Smooth muscle cell (in vitro differentiated cells): ENCODE measurements at regions not wholly inside any gene's neighbourhood (a gene's known extent, or its start where the extent isn't known, plus 50 kb on each side); places are given as distances from the start of the nearest gene placed in this dataset.

Experiments
- DNase-seq: peaks from one replicate; lab custom pipeline; 2025; ENCODE audit not compliant: unreplicated experiment; lab: John Stamatoyannopoulos, UW
- H2AFZ ChIP-seq: fragments of 200-600 bp; sonication (generic); 2 replicates; pipeline ENCODE4 v1.6.0; 2016; ENCODE audit warnings: antibody characterized with exemption, low read depth, mild to moderate bottlenecking
- H3F3A ChIP-seq: fragments of 200-600 bp; sonication (generic); 2 replicates; pipeline ENCODE4 v1.6.0; 2017; ENCODE audit warnings: antibody characterized with exemption, low read depth
- H3K27ac ChIP-seq: fragments of 200-600 bp; sonication (generic); 2 replicates; pipeline ENCODE4 v1.5.1; 2016; ENCODE audit warnings: low read depth, mild to moderate bottlenecking
- H3K27me3 ChIP-seq: fragments of 200-600 bp; sonication (generic); 2 replicates; pipeline ENCODE4 v1.6.1; 2016; ENCODE audit warnings: low read depth, mild to moderate bottlenecking
- H3K36me3 ChIP-seq: fragments of 200-600 bp; sonication (generic); 2 replicates; pipeline ENCODE4 v1.5.1; 2016; ENCODE audit warnings: low read depth
- H3K4me1 ChIP-seq: fragments of 200-600 bp; sonication (generic); 2 replicates; pipeline ENCODE4 v1.5.1; 2016; ENCODE audit warnings: low read depth
- H3K4me2 ChIP-seq: fragments of 200-600 bp; sonication (generic); 2 replicates; pipeline ENCODE4 v1.6.0; 2016; ENCODE audit warnings: mild to moderate bottlenecking
- H3K4me3 ChIP-seq: fragments of 200-600 bp; sonication (generic); 2 replicates; pipeline ENCODE4 v1.5.1; 2016; ENCODE audit warnings: mild to moderate bottlenecking
- H3K79me2 ChIP-seq: fragments of 200-600 bp; sonication (generic); 2 replicates; pipeline ENCODE4 v1.6.0; 2016; ENCODE audit warnings: low read depth, mild to moderate bottlenecking
- H3K9ac ChIP-seq: fragments of 200-600 bp; sonication (generic); 2 replicates; pipeline ENCODE4 v1.6.0; 2016; ENCODE audit warnings: low read depth
- H3K9me3 ChIP-seq: fragments of 200-600 bp; sonication (generic); replicated peaks from 2 replicates; pipeline ENCODE4 v1.5.1; 2016; ENCODE audit warnings: low read depth
- H4K20me1 ChIP-seq: fragments of 200-600 bp; sonication (generic); 2 replicates; pipeline ENCODE4 v1.6.0; 2016; ENCODE audit warnings: low read depth
- CTCF ChIP-seq: fragments of 200-600 bp; sonication (generic); IDR thresholded peaks from 2 replicates; pipeline ENCODE4 v1.5.1; 2017; ENCODE audit warnings: borderline replicate concordance, mild to moderate bottlenecking, antibody characterized with exemption; ENCODE audit not compliant: insufficient read depth, poor library complexity, severe bottlenecking
- WGBS: methylation state at CpG from one replicate; pipeline ENCODE4 v1.1.7; 2016; ENCODE audit warnings: low lambda C conversion rate; 5-methylcytosine and 5-hydroxymethylcytosine counted together

- H3K4me2 ChIP-seq = peak overlapping the region; percentile 83
- DNase-seq = no peak
Observed at GRCh38 chr13:50512474-50513299, 330.8 kb downstream of the DLEU7 start.

GRCh38 chr13:50513300-50513877 is 330.1 kb downstream of the DLEU7 start:
- no peak for TF ChIP-seq CTCF
- Histone ChIP-seq H3K4me3 (no peak overlapping the region), H3K79me2 (no peaks in the 10 kb centered on the region), H3K27me3 (no peaks in the 10 kb centered on the region), H3F3A (peaks cover 4% of the 10 kb centered on the region), H3K27ac (peak overlapping the region; percentile 39), H3K9me3 (no peaks in the 10 kb centered on the region), H3K36me3 (no peaks in the 10 kb centered on the region), H2AFZ (peak overlapping the region; percentile 94), H3K9ac (no peak overlapping the region), H4K20me1 (no peaks in the 10 kb centered on the region), H3K4me1 (peaks cover 24% of the 10 kb centered on the region), H3K4me2 (peak overlapping the region; percentile 83)
- DNase-seq = no peak
- WGBS = 63% methylated on average over 2 of the region's 2 CpGs

More at GRCh38 chr13:50512474-50513299, 330.8 kb downstream of the DLEU7 start:
- Histone ChIP-seq H3K4me1 (peaks cover 24% of the 10 kb centered on the region), H3F3A (peaks cover 4% of the 10 kb centered on the region), H3K27me3 (no peaks in the 10 kb centered on the region), H3K4me3 (peak overlapping the region; percentile 38), H3K36me3 (no peaks in the 10 kb centered on the region), H3K27ac (peak overlapping the region; percentile 39), H3K79me2 (no peaks in the 10 kb centered on the region), H2AFZ (peak overlapping the region; percentile 94), H3K9ac (peak overlapping the region; percentile 31), H4K20me1 (no peaks in the 10 kb centered on the region), H3K9me3 (no peaks in the 10 kb centered on the region)
- no peak for TF ChIP-seq CTCF
- WGBS = 37% methylated on average over 12 of the region's 12 CpGs

- peaks cover 24% of the 10 kb centered on the region for H3K4me1 ChIP-seq
- no peaks in the 10 kb centered on the region for H3K79me2 ChIP-seq
- no peaks in the 10 kb centered on the region for H3K36me3 ChIP-seq
- H3F3A ChIP-seq = peaks cover 4% of the 10 kb centered on the region
- 90% methylated on average over 2 of the region's 2 CpGs for WGBS
- H2AFZ ChIP-seq = no peak overlapping the region
- no peaks in the 10 kb centered on the region for H4K20me1 ChIP-seq
- H3K9me3 ChIP-seq = no peaks in the 10 kb centered on the region
- no peak overlapping the region for H3K9ac ChIP-seq
- no peak for TF ChIP-seq CTCF
- H3K27me3 ChIP-seq = no peaks in the 10 kb centered on the region
- DNase-seq = no peak
- H3K4me2 ChIP-seq = no peak overlapping the region
- H3K27ac ChIP-seq = no peak overlapping the region
- no peak overlapping the region for H3K4me3 ChIP-seq
Observed at GRCh38 chr13:50514249-50514648, 329.2 kb downstream of the DLEU7 start.
